ENCODE measurements at regions not wholly inside any gene's neighbourhood (a gene's known extent, or its start where the extent isn't known, plus 50 kb on each side); places are given as distances from the start of the nearest gene placed in this dataset.

- no peak overlapping the region for H3K4me3 ChIP-seq (ENCODE audit: low read depth, low read length)
- DNase-seq (ENCODE audit: low read depth) = no peak
- TF ChIP-seq CTCF (conservative IDR thresholded peaks at IDR 0.05; ENCODE audit: low read depth, low read length) = no peak
Measured at GRCh38 chr15:23994273-23994672, 307.2 kb upstream of the NDN start.

DNA sequence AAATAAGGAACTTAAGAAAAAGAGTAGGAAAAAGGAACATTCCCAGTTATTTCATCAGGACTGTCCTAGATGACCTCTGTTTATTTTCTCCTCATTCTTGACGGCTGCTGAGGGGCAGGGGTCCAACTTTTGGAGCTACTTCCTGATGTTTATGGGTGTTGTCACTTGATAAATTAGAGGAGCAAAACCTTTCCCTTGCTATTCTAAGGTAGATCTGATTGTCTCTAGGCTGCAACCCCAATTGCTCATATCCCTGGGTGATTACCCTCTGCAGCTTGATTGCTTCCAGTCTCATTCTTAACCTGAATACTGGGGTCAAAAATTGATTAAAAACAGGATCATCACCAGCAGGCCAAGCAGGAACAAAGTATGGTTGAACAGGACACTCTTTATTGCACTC is 311.0 kb upstream of the NDN start:
- no peak overlapping the region for H3K4me3 ChIP-seq (ENCODE audit: low read depth, low read length)
- DNase-seq (ENCODE audit: low read depth) = no peak
- no peak for TF ChIP-seq CTCF (conservative IDR thresholded peaks at IDR 0.05; ENCODE audit: low read depth, low read length)

DNA sequence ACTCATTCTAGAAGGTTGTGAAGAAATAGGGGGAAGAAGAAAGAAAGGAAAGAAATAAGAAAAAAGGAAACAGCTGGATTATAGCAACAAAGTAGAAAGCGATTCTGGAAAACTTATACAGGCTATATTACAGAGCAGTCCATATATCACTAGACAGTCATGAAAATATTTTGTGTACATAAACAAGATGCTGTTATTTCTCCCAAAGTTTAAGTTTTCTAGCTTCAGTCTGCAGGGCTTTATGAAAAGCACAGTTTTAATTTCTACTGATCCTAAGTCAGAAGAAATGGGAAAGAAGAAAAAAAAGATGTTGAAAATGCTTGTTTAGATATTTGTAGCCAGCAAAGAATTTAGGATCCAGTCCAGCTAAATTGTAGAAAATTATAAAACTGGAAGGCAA is 321.4 kb upstream of the NDN start:
- no peak for TF ChIP-seq CTCF (conservative IDR thresholded peaks at IDR 0.05; ENCODE audit: low read depth, low read length)

DNA sequence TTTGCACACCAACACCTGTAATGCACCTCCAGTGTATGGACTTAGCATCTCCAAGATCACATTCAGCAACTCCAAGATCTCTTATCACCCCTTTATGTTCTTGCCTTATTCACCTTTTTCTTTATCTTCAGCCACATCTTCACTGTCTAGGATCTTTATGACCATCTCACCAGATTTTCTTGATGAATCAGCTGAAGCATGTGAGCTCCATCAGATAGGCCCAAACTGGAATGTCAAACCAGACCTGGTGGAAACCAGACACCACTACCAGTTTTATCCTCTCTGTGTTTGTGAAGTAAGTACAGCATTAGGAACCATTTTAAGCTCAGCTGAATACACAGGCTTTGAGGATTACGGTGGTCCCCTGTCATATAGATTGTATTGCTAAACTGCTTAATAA is 330.4 kb upstream of the NDN start:
- H3K4me3 ChIP-seq (ENCODE audit: low read depth, low read length) = no peak overlapping the region
- DNase-seq (ENCODE audit: low read depth) = no peak
- TF ChIP-seq CTCF (conservative IDR thresholded peaks at IDR 0.05; ENCODE audit: low read depth, low read length) = no peak

More for the DNA sequence above, 321.4 kb upstream of the NDN start:
- no peak overlapping the region for H3K4me3 ChIP-seq (ENCODE audit: low read depth, low read length)
- no peak for DNase-seq (ENCODE audit: low read depth)

- no peak for TF ChIP-seq CTCF (conservative IDR thresholded peaks at IDR 0.05; ENCODE audit: low read depth, low read length)
- no peak overlapping the region for H3K4me3 ChIP-seq (ENCODE audit: low read depth, low read length)
- DNase-seq (ENCODE audit: low read depth) = no peak
Measured at GRCh38 chr15:24039683-24040082, 352.6 kb upstream of the NDN start.

- H3K4me3 ChIP-seq (ENCODE audit: low read depth, low read length) = no peak overlapping the region
- DNase-seq (ENCODE audit: low read depth) = no peak
- TF ChIP-seq CTCF (conservative IDR thresholded peaks at IDR 0.05; ENCODE audit: low read depth, low read length) = no peak
Measured at GRCh38 chr15:24054547-24055245, 367.6 kb upstream of the NDN start.

All from choroid plexus epithelial cell (primary cell).